NCI-H748 (cell line): ENCODE measurements at regions not wholly inside any gene's neighbourhood (a gene's known extent, or its start where the extent isn't known, plus 50 kb on each side); places are given as distances from the start of the nearest gene placed in this dataset.
"Not testable (repeated sequence)": the region's sequence is repeated elsewhere in the genome, so short reads cannot be mapped to it uniquely, and the experiment has no call there.

Experiments
- DNase-seq: peaks from one replicate; lab custom pipeline; 2025; ENCODE audit not compliant: unreplicated experiment; lab: John Stamatoyannopoulos, UW

DNA sequence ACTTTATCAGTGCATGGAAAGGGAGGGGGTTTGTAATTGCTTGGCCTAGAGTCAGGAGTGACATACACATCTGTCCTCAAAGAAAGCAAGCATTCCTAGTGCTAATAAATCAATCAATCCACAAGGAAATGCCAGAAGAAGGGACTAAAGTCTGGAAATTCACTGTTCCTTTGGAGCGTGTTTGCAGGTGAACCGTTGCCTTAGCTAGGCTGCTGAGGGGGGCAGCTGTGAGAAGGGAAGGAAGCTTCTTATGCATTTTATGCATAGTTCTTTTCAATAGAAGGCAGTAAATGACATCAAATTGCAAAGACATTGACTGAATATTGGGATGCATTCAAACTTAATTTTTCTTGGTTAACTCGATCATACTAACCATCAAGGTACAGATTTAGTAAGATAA is 1092.5 kb upstream of the SEMA6A start:
- DNase-seq = no peak

DNA sequence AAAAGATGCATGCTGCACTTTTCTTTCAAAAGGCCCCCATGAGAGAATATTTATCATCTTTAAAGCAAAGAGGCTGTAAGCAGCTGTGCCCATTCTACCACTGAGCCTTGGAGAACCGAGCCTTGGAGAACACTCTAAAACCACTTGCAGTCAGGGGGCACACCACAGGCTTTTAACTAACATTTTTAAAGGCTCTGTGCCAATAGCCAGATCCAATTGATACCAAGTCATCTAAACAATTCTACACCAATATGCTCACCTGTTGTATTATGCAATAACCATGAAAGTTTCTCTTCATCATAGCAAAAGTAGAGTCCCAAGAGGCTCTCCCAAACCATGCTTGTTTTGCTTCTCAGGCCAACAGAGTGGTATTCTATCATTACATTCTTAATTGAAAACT is 1090.5 kb upstream of the SEMA6A start:
- no peak for DNase-seq

DNA sequence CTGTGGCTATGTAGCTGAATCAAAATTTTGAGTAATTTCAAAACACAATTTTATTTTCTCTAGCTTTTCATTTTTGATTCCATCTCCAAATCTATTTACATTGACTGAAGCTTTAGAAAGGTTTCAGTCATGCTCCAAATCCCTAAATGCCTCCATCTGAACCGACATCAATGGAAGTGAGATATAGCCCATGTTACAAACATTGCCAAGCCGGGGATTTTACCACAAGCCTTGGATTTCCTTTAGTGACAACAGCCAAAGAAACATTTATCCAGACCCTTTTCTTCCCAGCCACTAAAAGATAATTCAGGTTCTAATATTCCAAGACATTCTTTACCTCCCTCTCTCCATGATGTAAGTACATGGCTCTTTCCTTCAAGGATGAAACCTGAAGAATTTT is 1087.7 kb upstream of the SEMA6A start:
- DNase-seq = no peak

DNA sequence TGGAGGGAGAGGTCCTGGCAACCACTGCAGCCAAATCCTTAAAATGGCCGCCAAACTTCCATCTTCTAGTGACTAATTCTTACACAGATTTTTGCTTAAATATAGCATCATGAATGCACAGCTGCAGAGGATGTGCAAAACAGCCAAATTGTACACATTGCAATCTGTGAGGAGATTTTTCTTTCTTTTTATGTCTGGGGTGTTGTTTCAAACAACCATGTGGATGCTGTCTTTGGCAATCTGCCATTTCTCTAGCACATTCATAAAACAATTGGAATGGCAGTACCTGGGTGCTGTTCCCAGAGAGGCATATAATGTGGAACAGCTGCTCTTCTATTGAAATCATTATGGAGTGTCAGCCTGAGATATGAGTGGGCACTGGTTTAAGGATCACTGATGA is 1082.9 kb upstream of the SEMA6A start:
- DNase-seq = peak; percentile 42

DNA sequence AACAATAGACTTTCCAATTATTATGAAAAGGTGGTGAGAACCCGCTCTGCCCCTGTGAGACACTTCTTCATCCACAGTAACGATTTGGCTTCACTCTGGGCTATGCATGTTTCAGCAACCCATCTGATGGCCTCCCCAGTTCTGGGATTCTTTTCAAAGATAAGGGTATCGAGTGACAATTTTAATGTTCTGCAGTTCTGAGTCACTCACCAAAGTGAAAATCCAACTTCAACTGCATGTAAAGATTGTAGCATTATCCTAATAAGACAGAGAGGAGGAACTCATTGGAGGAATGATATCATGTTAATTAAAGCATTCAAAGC is 1078.3 kb upstream of the SEMA6A start:
- no peak for DNase-seq

DNA sequence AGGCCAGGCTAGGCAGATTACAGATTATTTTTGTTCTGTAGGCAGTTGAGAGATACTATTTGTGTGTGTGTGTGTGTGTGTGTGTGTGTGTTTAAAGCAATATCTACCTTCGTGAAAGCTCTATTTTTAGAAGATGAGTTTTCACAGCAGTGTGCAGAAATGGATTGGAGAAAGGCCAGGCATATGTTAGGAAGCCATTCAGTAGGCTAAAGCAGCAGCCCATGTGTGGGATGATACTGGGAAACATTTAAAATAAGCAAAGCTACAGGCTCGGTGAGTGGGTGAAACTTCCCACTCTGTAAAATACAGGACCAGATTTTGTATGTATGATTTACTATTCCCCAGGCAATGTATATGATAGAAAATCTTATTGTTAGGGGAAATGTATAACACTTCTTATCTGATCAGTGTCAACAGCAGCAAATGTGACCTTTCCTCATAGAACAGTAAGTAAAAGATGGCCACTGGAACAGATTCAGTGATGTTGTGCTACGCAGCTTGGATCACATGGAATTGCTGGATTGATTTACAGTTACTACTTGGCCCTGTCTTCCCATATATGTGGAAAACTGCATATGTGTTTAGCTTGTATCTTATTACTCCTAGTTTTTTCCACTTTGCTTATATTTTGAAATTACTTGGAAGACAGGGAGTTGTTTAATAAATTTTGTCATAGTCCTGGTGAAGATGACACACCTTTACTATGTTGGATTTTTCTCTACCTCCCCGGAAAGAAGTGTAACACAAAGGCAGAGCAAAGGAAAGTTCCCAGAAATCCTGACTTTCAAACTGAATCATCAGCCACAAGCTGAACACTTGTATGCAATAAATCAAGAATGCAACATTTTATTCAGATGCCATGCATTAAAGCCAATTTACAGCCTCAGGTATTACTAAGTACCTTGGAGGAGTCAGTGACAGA is 1077.7 kb upstream of the SEMA6A start:
- DNase-seq = no peak

DNA sequence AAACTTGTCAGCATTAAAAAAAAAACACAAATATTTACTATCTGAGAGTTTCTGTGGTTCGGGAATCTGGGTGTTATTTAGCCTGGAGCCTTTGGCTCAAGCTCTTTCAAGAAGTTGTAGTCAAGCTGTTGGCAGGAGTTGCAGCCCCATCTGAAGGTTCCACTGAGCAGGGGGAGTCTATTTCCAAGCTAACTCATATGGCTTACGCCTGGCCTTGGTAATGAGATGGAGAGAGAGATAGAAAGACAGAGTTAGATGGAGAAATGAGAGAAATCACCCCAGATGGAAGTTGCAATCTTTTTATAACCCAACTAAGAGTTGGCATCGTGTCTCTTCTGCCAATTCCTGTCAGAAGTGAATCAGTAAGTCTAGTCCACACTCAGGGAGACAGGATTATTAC is 1075.2 kb upstream of the SEMA6A start:
- no peak for DNase-seq

DNA sequence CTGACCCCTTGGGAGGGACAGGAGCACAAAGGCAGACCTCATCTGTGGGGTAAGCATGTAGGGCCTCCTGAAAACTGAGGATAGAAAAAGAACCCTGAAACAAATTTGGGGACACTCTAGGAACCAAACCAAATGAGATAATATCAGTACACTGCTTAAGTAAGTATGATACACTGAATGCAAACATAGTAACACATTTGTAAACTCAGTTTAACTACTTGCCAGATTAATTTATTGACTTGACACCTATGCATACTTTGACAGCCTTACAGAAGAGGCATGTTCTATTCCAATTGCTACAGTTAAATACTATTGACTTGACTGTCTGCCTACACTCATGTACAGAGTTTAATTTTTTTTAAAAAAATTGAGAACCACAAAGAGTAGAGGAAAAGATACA is 1070.8 kb upstream of the SEMA6A start:
- no peak for DNase-seq

DNA sequence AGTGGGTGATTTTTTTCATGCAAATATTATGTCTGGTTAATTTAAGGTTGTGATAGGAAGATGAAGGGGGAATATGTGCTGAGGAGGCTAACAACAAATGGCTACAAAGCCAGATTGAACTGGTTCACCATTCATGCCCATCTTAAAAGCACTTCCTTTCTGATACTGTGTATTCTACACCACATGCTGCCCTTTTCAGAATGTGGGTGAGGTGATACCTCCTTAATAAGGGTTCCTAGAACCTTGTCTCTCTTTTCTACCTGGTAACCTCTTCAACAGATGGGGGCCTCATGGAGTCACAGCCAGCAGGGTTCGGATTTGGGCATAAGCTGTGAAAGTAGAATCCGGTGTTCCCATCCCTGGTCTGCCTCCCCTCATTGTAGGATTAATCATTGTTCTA is 1064.0 kb upstream of the SEMA6A start:
- no peak for DNase-seq

DNA sequence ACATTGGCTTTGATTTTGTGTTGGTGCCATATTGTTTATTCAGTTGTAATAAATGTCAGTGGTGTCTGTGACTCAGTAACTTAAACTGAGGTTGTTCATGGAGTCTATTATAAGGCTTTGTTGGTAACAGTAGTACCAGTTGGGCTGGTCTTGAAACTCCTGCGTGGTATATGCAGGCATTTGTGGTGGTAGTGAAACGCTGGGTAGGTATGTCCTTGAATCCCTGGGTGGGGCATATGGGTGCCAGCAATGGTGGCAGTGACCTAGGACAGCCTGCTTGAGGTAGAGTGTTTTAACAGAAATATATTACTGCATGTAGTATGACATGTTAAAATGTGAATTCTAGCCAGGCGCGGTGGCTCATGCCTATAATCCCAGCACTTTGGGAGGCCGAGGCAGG is 1058.5 kb upstream of the SEMA6A start:
- DNase-seq = no peak

DNA sequence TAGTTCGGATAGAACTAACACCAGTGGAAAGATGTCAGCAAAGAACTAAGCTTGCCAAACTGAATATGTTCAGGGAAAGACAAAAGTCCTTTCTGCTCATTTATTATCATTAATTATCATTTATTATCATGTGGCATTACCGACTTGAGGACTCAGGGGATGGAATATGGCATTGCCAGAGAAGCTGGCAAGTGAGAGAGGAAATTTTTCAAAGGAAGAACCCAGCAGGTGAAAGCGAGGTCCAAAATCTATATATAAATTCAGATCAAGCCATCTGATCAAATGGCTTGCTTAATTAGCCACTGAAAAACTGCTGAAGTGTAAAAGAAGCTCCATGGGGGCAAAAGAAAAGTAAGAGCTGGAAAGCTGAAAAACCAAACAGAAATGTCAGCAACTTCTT is 1049.6 kb upstream of the SEMA6A start:
- no peak for DNase-seq

DNA sequence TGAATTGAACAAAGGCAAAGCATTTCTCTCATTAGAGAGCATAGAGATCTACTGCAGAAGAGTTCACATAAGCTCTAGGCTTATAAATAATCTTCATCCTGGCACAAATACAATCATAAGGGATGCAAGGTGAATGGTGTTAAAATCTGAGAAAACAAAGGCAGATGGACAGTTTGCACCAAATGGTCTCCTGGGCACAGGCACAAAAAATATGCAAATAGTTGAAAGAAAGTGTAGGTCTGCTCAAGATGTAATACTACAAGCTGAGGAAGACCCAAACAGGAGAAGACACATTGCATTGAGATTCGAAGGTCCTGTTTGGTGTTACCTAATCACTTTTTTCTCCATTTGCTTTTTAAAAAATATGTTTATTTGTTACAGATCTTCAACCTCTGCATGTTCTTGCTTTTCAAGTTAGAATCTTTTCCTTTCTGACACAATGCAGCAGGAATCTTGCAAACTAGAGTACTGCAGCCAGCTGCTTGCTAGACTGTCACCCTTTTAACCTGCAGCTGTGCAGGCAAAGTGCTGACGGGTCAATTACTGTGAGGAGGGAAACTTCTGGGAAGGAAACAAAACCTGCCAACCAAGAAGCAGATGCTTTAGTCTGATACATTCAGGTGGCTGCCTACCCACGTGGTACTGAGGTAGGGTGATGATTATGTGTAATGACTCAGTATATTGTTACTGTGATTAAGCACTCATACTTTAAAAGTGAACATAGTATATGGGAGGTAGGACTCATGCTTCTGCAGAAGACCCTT is 1048.6 kb upstream of the SEMA6A start:
- DNase-seq = no peak

DNA sequence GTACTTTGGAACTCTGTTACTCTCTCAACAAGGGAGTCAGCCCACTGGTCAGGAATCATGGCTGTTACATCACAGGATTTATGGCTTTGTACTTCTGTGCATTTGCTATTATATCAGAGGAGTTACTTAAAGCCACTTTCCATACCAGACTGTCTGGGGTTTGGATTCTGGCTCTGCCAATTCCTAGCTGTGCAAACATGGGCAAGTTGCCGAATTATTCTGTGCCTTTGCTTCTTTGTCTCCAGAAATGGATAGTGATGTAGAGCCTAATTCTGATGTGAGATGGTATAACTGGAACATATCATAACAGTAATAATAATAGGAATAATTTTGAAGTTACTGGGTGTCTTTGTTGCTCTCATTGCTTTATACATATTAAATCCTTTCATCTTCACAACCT is 1047.3 kb upstream of the SEMA6A start:
- no peak for DNase-seq

DNA sequence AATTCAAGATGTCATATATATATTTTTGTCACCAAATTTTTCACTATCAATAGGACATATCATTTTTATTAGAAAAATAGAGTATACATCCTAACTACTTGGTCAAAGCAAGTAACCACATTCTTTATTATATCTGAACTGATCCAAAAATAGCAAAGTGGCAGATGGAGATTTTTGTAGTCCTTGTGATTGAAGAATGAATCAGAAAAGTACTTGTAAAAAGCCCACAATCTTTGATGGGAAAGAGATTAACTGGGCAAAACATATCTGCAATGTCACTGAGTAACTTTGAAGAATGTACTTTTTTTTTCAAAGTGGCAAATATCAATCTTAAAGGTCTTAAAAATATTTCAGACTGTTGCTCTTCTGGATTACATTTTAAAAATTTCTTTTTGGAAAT is 1040.6 kb upstream of the SEMA6A start:
- DNase-seq = no peak

DNA sequence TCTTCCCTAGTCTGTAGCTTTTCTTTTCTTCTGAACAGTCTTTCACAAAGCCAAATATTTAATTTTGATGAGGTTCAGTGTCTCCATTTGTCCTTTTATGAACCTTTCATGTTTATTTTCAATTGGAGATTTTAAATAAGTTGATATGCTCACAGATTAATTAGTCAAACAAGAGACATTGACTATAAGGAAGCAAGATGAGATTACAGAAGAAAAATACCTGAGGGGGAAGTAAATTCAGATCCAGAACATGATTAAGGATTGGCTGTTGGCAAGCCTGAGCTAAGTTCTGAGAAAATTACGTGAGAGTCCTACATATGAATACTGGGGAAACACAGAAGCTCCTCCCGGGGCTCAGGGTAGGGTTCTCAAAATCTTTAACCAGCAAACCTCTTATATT is 1039.8 kb upstream of the SEMA6A start:
- no peak for DNase-seq

DNA sequence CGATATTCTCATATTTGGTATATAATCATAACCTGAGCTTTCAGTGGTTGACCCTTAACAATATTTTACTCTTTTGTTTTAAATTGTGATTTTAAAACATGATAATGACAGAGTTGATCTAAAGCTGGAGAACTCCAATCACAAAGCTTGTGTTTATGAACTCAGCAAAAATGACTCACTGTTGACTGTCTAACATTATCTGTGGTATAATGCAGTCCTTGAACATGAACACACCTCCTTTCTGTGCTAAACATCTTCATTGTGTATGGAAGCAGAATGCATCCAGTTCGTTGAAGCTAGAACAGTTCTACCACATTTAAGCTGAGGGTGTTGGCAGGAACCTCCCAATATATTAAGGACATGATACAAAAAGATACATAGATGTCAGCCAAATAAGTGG is 1030.2 kb upstream of the SEMA6A start:
- no peak for DNase-seq

DNA sequence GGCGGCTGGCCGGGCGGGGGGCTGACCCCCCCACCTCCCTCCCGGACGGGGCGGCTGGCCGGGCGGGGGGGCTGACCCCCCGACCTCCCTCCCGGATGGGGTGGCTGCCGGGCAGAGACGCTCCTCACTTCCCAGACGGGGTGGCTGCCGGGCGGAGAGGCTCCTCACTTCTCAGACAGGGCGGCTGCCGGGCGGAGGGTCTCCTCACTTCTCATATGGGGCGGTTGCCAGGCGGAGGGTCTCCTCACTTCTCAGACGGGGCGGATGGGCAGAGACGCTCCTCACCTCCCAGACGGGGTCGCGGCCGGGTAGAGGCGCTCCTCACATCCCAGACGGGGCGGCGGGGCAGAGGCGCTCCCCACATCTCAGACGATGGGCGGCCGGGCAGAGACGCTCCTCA is 1025.2 kb upstream of the SEMA6A start:
- DNase-seq = not testable (repeated sequence)

DNA sequence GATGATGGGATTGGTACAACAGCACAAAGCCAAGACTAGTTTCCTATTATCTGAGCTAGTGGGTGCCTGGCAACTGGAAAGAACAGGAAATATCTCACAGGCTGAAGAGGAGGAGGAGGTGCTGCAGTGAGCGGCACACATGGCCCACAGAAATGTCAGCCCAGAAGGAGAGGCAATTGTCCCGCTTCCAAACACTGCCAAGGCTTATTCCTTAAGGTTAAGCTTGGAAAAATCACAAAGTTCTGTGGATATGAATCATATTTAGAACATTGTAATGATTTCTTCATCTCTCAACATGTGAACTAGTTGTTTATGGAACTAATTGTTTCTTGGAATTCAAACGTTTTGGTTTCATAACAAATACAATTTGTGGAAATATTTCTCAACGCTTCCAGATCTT is 1019.5 kb upstream of the SEMA6A start:
- no peak for DNase-seq

DNA sequence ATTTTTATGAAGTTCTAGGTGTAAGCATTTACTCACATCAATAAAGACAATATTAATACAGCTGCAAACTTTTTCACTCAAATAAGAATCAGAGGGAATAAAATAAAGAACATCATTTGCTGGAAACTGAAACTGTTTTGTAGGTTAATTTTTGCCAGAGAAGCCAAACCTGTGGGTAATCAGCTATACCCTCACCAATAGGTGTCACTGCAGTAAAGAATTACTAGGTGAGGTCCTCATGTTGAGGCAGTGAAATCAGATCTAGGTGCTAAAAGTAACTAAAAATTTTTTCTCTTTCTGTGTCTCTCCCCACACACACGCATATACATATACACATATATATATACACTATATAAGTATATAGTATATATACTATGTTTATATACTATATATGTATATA is 1016.3 kb upstream of the SEMA6A start:
- peak; percentile 7 for DNase-seq

DNA sequence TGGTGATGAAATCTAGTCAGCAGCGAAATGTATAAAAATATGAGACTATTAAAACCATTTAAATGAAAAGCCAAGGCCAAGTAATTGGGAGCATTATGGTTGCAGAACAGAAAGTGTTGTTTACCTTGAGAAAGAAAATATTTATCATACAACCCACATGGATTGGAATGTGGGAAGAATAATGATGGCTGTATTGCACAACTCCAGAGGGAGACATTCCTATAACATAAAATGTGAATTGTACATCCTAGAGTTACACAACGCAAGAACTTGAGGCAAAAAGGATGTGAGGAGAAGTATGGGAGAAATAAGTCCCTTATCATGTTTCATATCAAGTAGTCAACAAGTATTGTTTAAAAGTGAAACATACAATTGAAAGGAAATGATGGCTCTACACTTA is 1014.0 kb upstream of the SEMA6A start:
- DNase-seq = no peak

DNA sequence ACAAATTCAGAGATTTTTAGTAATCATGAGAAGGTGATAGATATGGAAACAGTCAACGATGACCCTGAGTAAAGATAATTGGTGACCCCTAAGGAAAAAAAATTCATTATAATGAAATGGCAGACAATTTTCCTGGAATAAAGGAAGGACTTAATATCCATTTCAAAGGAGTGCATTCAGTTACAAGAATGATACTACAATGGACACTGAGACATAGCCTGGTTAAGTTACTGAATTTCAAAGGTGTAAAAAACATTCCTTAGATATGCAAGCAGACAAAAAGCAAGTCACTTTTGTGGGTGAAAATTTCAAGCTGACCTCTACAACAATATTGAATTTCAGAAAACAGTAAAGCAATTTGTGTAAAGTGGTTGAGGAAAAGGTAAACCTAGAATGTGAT is 1012.5 kb upstream of the SEMA6A start:
- DNase-seq = no peak

DNA sequence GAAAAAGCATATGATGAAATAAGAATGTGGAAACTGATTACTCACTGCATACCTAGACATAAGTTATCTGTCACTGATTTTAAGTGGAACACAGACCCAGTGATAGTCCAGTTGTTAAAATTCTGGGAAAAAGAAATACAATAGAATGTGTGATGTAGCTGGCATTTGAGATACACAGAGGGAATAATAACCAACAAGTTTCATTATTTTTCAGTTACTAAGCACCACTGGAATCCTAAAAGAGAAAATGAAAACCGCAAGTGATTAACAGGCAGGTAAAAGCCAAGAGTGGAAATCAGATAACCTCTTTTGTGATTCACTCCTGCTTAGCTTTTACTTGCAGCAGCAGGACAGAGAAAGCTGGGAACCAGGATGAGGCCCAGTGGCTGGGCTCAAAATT is 994.0 kb upstream of the SEMA6A start:
- DNase-seq = no peak

DNA sequence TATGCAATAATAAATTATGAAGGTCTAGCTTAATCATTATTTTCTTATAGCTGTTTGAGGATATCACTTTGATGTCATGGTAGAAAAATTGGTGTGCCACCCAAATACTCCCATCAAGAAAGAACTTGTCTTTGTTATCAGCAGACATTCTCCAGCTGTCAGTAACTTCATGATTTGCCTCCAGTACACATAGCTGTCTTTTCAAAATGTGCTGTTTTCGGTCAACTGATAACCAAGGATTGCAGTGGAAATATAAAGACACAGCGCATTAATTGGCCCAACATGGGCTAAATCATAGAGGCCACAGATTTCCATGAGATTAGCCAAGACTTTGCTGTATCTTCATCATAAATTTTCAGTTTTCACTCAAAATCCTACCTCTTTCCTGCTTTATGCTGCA is 993.5 kb upstream of the SEMA6A start:
- no peak for DNase-seq
